PC-9 (cell line): ENCODE measurements at regions not wholly inside any gene's neighbourhood (a gene's known extent, or its start where the extent isn't known, plus 50 kb on each side); places are given as distances from the start of the nearest gene placed in this dataset.

Experiments used
- BruUV-seq: library from RNA; stranded (reverse); fragments of 400-500 nt; replicated peaks from 2 replicates; lab custom pipeline; 2021; lab: Mats Ljungman, UMichigan
- CTCF ChIA-PET: fragments of 300-600 bp; sonication (Branson Sonifier 250); formaldehyde crosslinking; loops from one replicate; lab custom pipeline; 2022; ENCODE audit warnings: antibody characterized with exemption; lab: Charles Lee
- POLR2A ChIA-PET: fragments of 300-600 bp; sonication (Branson Sonifier 250); formaldehyde crosslinking; loops from one replicate; lab custom pipeline; 2022; ENCODE audit warnings: antibody characterized with exemption; ENCODE audit not compliant: unreplicated experiment; lab: Charles Lee
- DNase-seq, 2 experiments: peaks; one replicate each; pipeline versions ENCODE4 v3.0.0 to v3.0.0-alpha.2; 2015 to 2022; ENCODE audit warnings: mixed read lengths in 1 of 2
- H2AFZ ChIP-seq: fragments of 200-600 bp; sonication (generic); 2 replicates; pipeline ENCODE4 v1.8.1; 2017; ENCODE audit warnings: antibody characterized with exemption
- H3F3A ChIP-seq: fragments of 200-600 bp; sonication (generic); 2 replicates; pipeline ENCODE4 v1.8.1; 2017; ENCODE audit warnings: antibody characterized with exemption, mild to moderate bottlenecking, low read depth; ENCODE audit not compliant: insufficient read depth
- H3K27ac ChIP-seq: fragments of 200-600 bp; sonication (generic); 2 replicates; pipeline ENCODE4 v1.6.1; 2016; ENCODE audit warnings: mixed run types
- H3K27me3 ChIP-seq: fragments of 200-600 bp; sonication (generic); 2 replicates; pipeline ENCODE4 v1.6.1; 2016; ENCODE audit warnings: low read depth, mixed run types; ENCODE audit not compliant: insufficient read depth
- H3K36me3 ChIP-seq: fragments of 200-600 bp; sonication (generic); 2 replicates; pipeline ENCODE4 v1.6.1; 2016; ENCODE audit warnings: low read depth, mixed run types
- H3K4me1 ChIP-seq: fragments of 200-600 bp; sonication (generic); replicated peaks from 2 replicates; pipeline ENCODE4 v1.6.1; 2016; ENCODE audit warnings: mixed run types; ENCODE audit not compliant: insufficient read depth
- H3K4me2 ChIP-seq: fragments of 200-600 bp; sonication (generic); 2 replicates; pipeline ENCODE4 v1.6.1; 2017; ENCODE audit warnings: mixed run types
- H3K4me3 ChIP-seq: fragments of 200-600 bp; sonication (generic); 2 replicates; pipeline ENCODE4 v1.6.1; 2016; ENCODE audit warnings: mixed run types
- H3K79me2 ChIP-seq: fragments of 200-600 bp; sonication (generic); 2 replicates; pipeline ENCODE4 v1.6.1; 2017; ENCODE audit warnings: low read depth, mixed run types
- H3K9me2 ChIP-seq: fragments of 200-600 bp; sonication (generic); 2 replicates; pipeline ENCODE4 v1.8.1; 2017; ENCODE audit warnings: mild to moderate bottlenecking; ENCODE audit not compliant: insufficient read depth
- H3K9me3 ChIP-seq: fragments of 200-600 bp; sonication (generic); 2 replicates; pipeline ENCODE4 v1.8.1; 2016; ENCODE audit warnings: low read depth; ENCODE audit not compliant: insufficient read depth
- H4K20me1 ChIP-seq: fragments of 200-600 bp; sonication (generic); 2 replicates; pipeline ENCODE4 v1.8.1; 2017; ENCODE audit not compliant: insufficient read depth
- CTCF ChIP-seq: fragments of 200-600 bp; sonication (generic); conservative IDR thresholded peaks from 2 replicates; pipeline ENCODE4 v1.6.1; 2017; ENCODE audit warnings: mixed run types, antibody characterized with exemption, mild to moderate bottlenecking, moderate library complexity
- EZH2 ChIP-seq: fragments of 200-600 bp; sonication (generic); IDR thresholded peaks from 2 replicates; pipeline ENCODE4 v1.8.0; 2017; ENCODE audit warnings: antibody characterized with exemption, low read depth
- intact Hi-C: fragments of 100-400 bp; cut with micrococcal nuclease; formaldehyde crosslinking; loops from one replicate; pipeline ENCODE4 v1.10.0; 2022; ENCODE audit not compliant: unreplicated experiment

GRCh38 chr2:10201201-10201600, 78.7 kb downstream of the RRM2 start:
- CTCF ChIA-PET, result no interaction called here
- no peaks in the 10 kb centered on the region for H3K27me3 ChIP-seq
- H3K27ac ChIP-seq, result no peak overlapping the region
- no peak for DNase-seq
- H3K4me1 ChIP-seq, result no peaks in the 10 kb centered on the region
- no peaks in the 10 kb centered on the region; the same call in 1 of the 2 replicates for H3K9me3 ChIP-seq
- intact Hi-C loops, result no loop called here
- POLR2A ChIA-PET, result no interaction called here
- no peak overlapping the region for H3K4me3 ChIP-seq
- no peak overlapping the region for H3K4me2 ChIP-seq
- H3F3A ChIP-seq, result peaks cover 5% of the 10 kb centered on the region; the same call in 1 of the 2 replicates
- TF ChIP-seq CTCF, result no peak
- TF ChIP-seq EZH2, result no peak
- no peak overlapping the region for H2AFZ ChIP-seq
- H3K9me2 ChIP-seq, result no peaks in the 10 kb centered on the region
- H3K36me3 ChIP-seq, result no peaks in the 10 kb centered on the region
- H3K79me2 ChIP-seq, result no peaks in the 10 kb centered on the region
- H4K20me1 ChIP-seq, result no peaks in the 10 kb centered on the region
- BruUV-seq, result no TSS peak

GRCh38 chr2:10202131-10202665, 79.7 kb downstream of the RRM2 start:
- no peak for DNase-seq
- Histone ChIP-seq H3K27ac (no peak overlapping the region), H3K4me1 (no peaks in the 10 kb centered on the region), H3K4me2 (no peak overlapping the region), H3K36me3 (no peaks in the 10 kb centered on the region), H2AFZ (no peak overlapping the region), H3K9me2 (no peaks in the 10 kb centered on the region), H3F3A (peaks cover 8% of the 10 kb centered on the region; the same call in 1 of the 2 replicates), H4K20me1 (no peaks in the 10 kb centered on the region), H3K4me3 (no peak overlapping the region), H3K27me3 (no peaks in the 10 kb centered on the region), H3K79me2 (no peaks in the 10 kb centered on the region), H3K9me3 (no peaks in the 10 kb centered on the region; the same call in 1 of the 2 replicates)
- intact Hi-C loops, result no loop called here
- ChIA-PET POLR2A (no interaction called here), CTCF (no interaction called here)
- no peak for TF ChIP-seq CTCF
- TF ChIP-seq EZH2, result no peak
- BruUV-seq, result no TSS peak

GRCh38 chr2:10204326-10205161, 82.0 kb downstream of the RRM2 start:
- H4K20me1 ChIP-seq, result no peaks in the 10 kb centered on the region
- no peaks in the 10 kb centered on the region for H3K79me2 ChIP-seq
- no peak overlapping the region for H3K4me2 ChIP-seq
- CTCF ChIA-PET, result no interaction called here
- no peak for DNase-seq
- H3F3A ChIP-seq, result peaks cover 8% of the 10 kb centered on the region; the same call in 1 of the 2 replicates
- no peaks in the 10 kb centered on the region for H3K9me3 ChIP-seq
- H3K27me3 ChIP-seq, result no peaks in the 10 kb centered on the region
- H3K4me3 ChIP-seq, result no peak overlapping the region
- H3K36me3 ChIP-seq, result no peaks in the 10 kb centered on the region
- H3K4me1 ChIP-seq, result no peaks in the 10 kb centered on the region
- H3K27ac ChIP-seq, result no peak overlapping the region
- TF ChIP-seq CTCF (no peak), EZH2 (no peak)
- no peak overlapping the region for H2AFZ ChIP-seq
- no peaks in the 10 kb centered on the region for H3K9me2 ChIP-seq
- POLR2A ChIA-PET, result no interaction called here
- intact Hi-C loops, result no loop called here
- no TSS peak for BruUV-seq
